ENCODE measurements at regions not wholly inside any gene's neighbourhood (a gene's known extent, or its start where the extent isn't known, plus 50 kb on each side); places are given as distances from the start of the nearest gene placed in this dataset.

DNA sequence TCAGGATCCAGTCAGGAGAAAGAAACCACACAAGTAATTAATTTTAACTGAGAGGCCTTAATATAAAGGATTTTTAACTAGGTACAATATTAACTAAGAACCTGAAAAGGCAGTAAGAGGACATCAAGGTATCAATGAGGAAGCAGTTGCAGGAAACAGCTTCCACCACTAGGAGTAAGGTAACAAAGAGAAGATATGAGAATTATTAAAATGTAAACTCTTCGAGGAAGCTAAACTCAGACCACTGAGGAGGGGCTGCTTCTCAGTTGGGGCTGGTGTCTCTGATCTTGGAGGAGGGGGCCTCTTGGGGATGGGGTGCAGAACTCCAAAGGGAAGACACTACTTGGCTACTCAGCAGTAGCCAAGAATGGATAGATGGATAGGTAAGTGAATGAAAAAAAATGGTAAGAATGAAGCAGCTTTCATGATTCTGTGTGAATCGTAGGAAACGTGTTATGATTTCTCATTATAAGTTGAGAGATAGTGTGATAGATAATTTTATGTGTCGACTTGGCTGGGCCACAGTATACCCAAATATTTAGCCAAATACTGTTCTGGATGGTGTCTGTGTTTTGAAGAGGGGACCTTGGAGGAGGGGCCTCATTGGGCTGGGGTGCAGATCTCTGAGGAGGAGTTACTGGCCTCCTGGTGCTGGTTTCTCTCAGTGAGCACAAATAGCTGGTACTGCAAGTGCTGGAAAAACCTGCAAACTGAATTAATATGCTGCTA lies 547.7 kb upstream of the LRRTM1 start:
- DNase-seq (ENCODE audit: low spot score), result no peak
- no peak for TF ChIP-seq CTCF (IDR thresholded peaks at IDR 0.05; ENCODE audit: extremely low read depth, missing control alignments)

- no peak for TF ChIP-seq CTCF (IDR thresholded peaks at IDR 0.05; ENCODE audit: extremely low read depth, missing control alignments)
- no peak for DNase-seq (ENCODE audit: low spot score)
Observed at GRCh38 chr2:80830891-80831290, 526.3 kb upstream of the LRRTM1 start.

- no peak for TF ChIP-seq CTCF (IDR thresholded peaks at IDR 0.05; ENCODE audit: extremely low read depth, missing control alignments)
- no peak for DNase-seq (ENCODE audit: low spot score)
Observed at GRCh38 chr2:80822999-80823398, 518.4 kb upstream of the LRRTM1 start.

GRCh38 chr2:80815259-80815658 lies 510.7 kb upstream of the LRRTM1 start:
- no peak for TF ChIP-seq CTCF (IDR thresholded peaks at IDR 0.05; ENCODE audit: extremely low read depth, missing control alignments)
- DNase-seq (ENCODE audit: low spot score), result no peak

DNA sequence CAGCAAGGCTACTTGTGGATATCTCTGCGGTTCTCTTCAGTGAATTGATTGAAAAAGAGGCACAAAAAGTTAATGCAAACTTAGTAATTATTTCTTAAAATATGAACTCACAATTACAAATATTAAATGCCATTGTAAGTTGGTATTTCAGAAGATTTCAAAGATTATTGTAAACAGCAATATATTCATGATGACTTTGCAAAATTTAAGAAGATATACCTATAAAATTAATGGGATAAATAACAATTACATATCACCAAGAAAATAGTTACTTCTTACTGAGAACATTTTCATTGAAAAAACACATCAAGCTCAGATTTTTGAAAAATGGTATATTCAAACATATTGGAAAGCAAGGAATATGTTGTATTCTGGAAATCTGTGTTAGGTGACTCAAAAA lies 482.0 kb upstream of the LRRTM1 start:
- TF ChIP-seq CTCF (IDR thresholded peaks at IDR 0.05; ENCODE audit: extremely low read depth, missing control alignments), result no peak
- DNase-seq (ENCODE audit: low spot score), result no peak

GRCh38 chr2:80778704-80779103 lies 474.2 kb upstream of the LRRTM1 start:
- no peak for DNase-seq (ENCODE audit: low spot score)
- no peak for TF ChIP-seq CTCF (IDR thresholded peaks at IDR 0.05; ENCODE audit: extremely low read depth, missing control alignments)

DNA sequence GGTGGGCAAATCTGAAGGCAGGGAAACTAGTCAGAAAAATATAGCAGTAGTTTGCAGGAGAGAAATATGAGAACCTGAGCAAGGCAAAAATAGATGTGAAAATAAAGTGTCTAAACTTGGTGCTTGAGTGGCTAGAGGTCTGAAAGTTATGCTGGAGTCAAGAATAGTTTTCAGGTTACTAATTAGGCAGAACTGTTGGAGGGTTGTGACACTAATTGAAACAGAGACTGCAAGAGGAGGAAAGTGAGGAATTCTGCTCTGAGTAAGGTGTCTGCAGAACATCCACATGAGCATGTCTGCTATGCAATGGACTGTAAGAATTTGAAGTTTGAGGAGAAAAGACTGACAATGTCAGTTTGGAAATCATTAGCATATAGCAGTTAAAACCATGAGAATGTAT lies 444.0 kb upstream of the LRRTM1 start:
- TF ChIP-seq CTCF (IDR thresholded peaks at IDR 0.05; ENCODE audit: extremely low read depth, missing control alignments), result no peak
- no peak for DNase-seq (ENCODE audit: low spot score)

Measured in GM20000 (cell line).